ENCODE measurements at regions not wholly inside any gene's neighbourhood (a gene's known extent, or its start where the extent isn't known, plus 50 kb on each side); places are given as distances from the start of the nearest gene placed in this dataset.

DNA sequence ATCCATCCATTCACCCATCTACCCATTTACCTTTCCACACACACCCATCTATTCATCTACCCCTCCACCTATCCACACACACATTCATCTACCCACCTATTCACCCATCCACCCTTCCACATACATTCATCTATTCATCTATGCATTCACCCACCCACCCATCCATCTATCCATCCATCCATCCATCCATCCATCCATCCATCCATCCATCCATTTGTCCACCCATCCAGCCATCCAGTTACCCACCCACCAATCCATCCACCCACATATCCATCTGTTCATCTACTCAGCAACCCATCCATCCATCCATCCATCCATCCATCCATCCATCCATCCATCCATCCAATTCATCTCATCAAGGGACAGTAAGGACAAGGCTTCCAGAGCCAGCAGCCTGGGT is 74.0 kb downstream of the INHBB start:
- Mint-ChIP-seq H3K27ac (no peak overlapping the region), H3K9me3 (no peaks in the 10 kb centered on the region), H3K4me3 (no peak overlapping the region), H3K36me3 (no peaks in the 10 kb centered on the region), H3K27me3 (peaks cover 35% of the 10 kb centered on the region), H3K4me1 (no peaks in the 10 kb centered on the region)
- CTCF ChIA-PET, result no interaction called here
- DNase-seq, result no peak

DNA sequence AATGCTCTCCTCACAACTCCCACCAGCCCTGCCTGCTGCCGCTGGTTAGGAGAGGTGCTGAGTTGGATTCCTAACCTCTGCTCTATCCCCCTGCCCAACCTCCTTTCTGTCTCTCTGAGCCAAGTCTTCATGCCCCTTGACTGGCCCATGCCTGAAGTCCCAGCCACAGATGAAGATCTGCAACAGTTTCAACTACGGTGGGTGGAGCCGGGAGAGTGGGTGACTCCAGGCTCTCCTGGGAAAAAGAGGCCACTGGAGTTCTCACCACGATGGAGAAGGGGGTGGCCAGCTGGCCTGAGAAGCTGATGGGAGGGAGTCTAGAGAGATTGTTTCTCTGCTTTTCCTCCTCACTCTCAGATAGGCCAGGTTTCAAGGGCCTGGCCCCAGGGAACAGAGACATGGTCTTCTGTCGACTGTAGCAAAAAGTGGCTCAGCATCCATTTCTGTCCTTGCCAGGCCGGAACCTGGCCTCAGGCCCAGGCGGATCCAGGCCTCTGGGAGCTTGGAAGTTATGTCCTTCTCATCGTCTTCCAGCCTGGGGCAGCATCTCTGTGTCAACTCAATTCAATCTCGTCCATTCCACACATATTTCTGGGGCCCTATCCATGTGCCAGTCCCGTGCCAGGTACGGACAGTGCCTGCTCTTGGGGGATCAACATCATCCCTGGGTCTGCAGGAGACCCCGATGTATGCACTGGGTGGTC is 75.3 kb downstream of the INHBB start:
- no peaks in the 10 kb centered on the region for H3K9me3 Mint-ChIP-seq
- no peak overlapping the region for H3K4me3 Mint-ChIP-seq
- no peak for DNase-seq
- no peaks in the 10 kb centered on the region for H3K4me1 Mint-ChIP-seq
- H3K27ac Mint-ChIP-seq, result no peak overlapping the region
- no peaks in the 10 kb centered on the region for H3K36me3 Mint-ChIP-seq
- H3K27me3 Mint-ChIP-seq, result peaks cover 35% of the 10 kb centered on the region
- CTCF ChIA-PET, result no interaction called here

DNA sequence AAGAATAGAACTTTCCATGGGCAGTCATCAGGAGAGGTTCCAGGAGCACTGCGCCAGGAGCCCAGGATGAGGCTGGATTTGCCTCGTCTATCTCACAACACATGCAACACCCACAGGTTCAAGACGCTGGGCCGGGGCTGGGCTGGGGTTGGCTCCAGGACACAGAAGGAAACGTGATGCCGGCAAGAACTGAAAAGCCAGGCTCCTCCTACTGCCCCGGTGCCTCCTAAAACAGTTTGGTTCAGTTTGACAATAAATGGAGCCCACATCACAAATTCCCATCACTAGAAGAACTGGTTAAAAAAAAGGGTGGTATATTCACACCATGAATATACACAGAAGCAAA is 75.9 kb downstream of the INHBB start:
- DNase-seq, result no peak
- no peak overlapping the region for H3K27ac Mint-ChIP-seq
- H3K4me1 Mint-ChIP-seq, result no peaks in the 10 kb centered on the region
- H3K4me3 Mint-ChIP-seq, result no peak overlapping the region
- H3K9me3 Mint-ChIP-seq, result no peaks in the 10 kb centered on the region
- H3K36me3 Mint-ChIP-seq, result no peaks in the 10 kb centered on the region
- CTCF ChIA-PET, result no interaction called here
- H3K27me3 Mint-ChIP-seq, result peaks cover 35% of the 10 kb centered on the region

DNA sequence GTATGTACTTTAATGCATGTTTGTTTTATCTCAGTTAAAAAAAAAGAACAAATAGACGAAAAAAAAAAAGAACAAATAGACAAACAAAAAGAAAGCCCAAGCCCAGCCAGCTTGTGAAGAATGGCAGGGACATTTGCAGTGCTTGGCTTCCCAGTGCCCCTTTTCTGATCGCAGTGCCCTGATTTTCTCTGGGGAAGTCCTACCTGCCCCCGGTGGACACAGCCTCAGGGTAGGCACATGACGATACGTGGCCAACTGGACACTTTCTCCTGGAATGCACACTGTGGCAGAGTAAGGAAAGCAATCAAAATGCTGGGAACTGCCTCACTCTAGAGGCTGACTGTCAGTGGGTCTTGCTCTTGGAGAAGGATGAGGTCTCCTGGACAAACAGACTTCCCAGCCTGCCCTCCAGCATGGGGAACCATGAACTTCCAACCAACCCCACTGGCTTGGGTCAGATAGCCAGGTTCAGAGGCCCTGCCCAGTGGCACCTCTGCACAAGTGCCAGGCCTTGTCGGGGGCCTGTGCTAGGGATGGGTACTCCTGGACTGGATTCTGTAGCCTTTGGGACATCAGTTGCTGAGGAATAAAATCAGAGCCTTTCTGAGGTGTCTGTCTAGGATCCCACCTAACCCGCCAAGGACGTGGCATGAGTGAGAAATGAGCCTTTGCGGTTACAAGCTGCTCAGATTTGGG is 76.7 kb downstream of the INHBB start:
- H3K27me3 Mint-ChIP-seq, result peaks cover 40% of the 10 kb centered on the region

DNA sequence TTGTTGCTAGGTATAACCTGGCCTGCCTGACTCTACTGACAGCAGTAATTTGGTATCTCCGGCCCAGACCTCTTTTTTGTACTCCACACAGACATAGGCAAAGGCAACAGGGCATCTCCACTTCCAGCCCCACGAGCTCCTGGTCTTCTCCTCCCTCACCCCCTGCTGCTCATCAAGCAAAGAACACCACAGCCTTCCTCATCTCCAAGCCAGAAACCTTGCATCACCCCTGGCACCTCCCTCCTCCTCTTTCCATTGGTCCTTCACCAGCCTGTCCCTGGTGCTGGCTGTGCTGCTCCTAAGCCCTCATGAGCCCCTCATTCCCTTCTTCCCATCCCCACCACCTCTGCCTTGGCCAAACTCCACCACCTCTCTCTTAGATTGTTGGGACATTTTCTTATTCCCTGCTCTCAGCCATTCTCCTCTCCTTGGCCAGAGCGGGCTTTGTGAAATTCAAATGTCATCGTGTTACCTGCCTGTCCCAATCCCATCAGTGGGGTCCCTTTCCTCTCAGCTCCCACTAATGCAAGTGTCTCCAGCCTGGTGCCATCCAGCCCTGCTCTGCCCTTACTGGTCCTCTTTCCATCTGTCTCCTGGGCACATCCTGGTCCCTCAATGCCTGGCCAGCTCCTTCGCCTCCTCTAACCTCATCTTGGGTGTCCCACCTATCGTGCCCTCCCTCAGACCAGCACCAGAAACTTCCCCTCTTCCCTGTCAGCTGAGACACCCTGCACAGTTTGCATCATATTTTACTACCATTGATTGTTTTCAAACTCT is 77.4 kb downstream of the INHBB start:
- Mint-ChIP-seq H3K9me3 (no peaks in the 10 kb centered on the region), H3K4me1 (no peaks in the 10 kb centered on the region), H3K27me3 (peaks cover 39% of the 10 kb centered on the region), H3K27ac (no peak overlapping the region), H3K4me3 (no peak overlapping the region), H3K36me3 (no peaks in the 10 kb centered on the region)
- DNase-seq, result no peak
- CTCF ChIA-PET, result no interaction called here

More for the DNA sequence above, 76.7 kb downstream of the INHBB start:
- CTCF ChIA-PET, result no interaction called here
- no peak for DNase-seq
- Mint-ChIP-seq H3K4me1 (no peaks in the 10 kb centered on the region), H3K27ac (no peak overlapping the region), H3K9me3 (no peaks in the 10 kb centered on the region), H3K4me3 (no peak overlapping the region), H3K36me3 (no peaks in the 10 kb centered on the region)

DNA sequence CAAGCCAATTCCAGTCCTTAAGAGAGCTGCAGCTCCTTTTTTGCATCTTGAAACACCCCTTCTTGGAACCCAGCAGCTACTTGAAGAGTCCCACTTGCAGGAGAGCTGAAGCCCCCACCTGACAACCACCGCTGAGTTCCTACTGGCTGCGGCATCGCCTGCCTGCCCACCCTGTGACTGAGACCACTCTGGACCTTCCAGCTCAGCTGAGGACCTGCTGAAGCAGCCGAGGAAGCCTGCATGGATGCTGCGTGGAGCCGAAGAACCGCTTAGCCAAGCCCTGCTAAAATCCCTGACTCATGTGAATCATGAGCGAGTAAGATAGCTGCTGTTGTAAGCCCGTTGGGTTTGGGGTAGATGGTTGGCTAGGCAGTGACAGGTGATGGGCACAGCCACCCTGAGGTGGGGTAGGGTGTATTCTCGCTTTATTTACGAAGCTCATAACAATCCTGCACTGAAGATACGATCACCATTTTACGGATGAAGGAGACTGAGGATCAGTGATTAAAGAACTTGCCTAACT is 78.4 kb downstream of the INHBB start:
- H3K27ac Mint-ChIP-seq, result no peak overlapping the region
- DNase-seq, result no peak
- no peak overlapping the region for H3K4me3 Mint-ChIP-seq
- CTCF ChIA-PET, result no interaction called here
- no peaks in the 10 kb centered on the region for H3K4me1 Mint-ChIP-seq
- H3K9me3 Mint-ChIP-seq, result no peaks in the 10 kb centered on the region
- H3K36me3 Mint-ChIP-seq, result no peaks in the 10 kb centered on the region
- peaks cover 38% of the 10 kb centered on the region for H3K27me3 Mint-ChIP-seq

DNA sequence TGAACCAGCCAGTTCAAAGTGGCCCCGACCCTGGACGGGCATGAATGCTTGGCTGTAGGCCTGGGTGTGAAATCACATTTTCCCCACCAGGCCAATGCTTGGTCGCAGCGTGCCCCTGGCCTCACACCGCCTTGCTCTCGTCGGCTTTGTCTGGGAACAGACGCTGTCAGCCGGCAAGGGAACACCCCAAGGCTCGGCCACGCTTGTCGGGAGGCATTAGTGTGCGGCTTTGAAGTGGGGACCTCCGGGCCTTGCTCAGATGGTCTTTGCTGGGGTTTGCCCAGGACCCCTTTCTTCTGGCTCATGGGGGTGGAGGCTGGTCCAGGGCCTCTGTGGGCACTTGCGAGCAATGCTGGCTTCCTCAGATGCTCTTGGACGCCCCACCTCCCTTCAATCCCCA is 79.1 kb downstream of the INHBB start:
- Mint-ChIP-seq H3K4me3 (no peak overlapping the region), H3K27me3 (peaks cover 44% of the 10 kb centered on the region), H3K9me3 (no peaks in the 10 kb centered on the region), H3K27ac (no peak overlapping the region), H3K4me1 (no peaks in the 10 kb centered on the region), H3K36me3 (no peaks in the 10 kb centered on the region)
- CTCF ChIA-PET, result no interaction called here
- DNase-seq, result no peak

GRCh38 chr2:120428748-120429147 is 82.8 kb downstream of the INHBB start:
- no peaks in the 10 kb centered on the region for H3K4me1 Mint-ChIP-seq
- H3K4me3 Mint-ChIP-seq, result no peak overlapping the region
- CTCF ChIA-PET, result no interaction called here
- H3K27me3 Mint-ChIP-seq, result peaks cover 19% of the 10 kb centered on the region
- no peaks in the 10 kb centered on the region for H3K9me3 Mint-ChIP-seq
- H3K36me3 Mint-ChIP-seq, result no peaks in the 10 kb centered on the region
- DNase-seq, result no peak
- H3K27ac Mint-ChIP-seq, result no peak overlapping the region

GRCh38 chr2:120429586-120430500 is 83.9 kb downstream of the INHBB start:
- DNase-seq, result no peak
- Mint-ChIP-seq H3K4me3 (no peak overlapping the region), H3K27me3 (peaks cover 19% of the 10 kb centered on the region), H3K36me3 (no peaks in the 10 kb centered on the region), H3K9me3 (no peaks in the 10 kb centered on the region), H3K27ac (no peak overlapping the region), H3K4me1 (no peaks in the 10 kb centered on the region)
- CTCF ChIA-PET, result no interaction called here

- CTCF ChIA-PET, result no interaction called here
- no peak overlapping the region for H3K4me3 Mint-ChIP-seq
- peaks cover 25% of the 10 kb centered on the region for H3K27me3 Mint-ChIP-seq
- no peaks in the 10 kb centered on the region for H3K9me3 Mint-ChIP-seq
- no peaks in the 10 kb centered on the region for H3K36me3 Mint-ChIP-seq
- H3K27ac Mint-ChIP-seq, result no peak overlapping the region
- no peaks in the 10 kb centered on the region for H3K4me1 Mint-ChIP-seq
- DNase-seq, result no peak
Measured at GRCh38 chr2:120430501-120430830, 84.5 kb downstream of the INHBB start.

DNA sequence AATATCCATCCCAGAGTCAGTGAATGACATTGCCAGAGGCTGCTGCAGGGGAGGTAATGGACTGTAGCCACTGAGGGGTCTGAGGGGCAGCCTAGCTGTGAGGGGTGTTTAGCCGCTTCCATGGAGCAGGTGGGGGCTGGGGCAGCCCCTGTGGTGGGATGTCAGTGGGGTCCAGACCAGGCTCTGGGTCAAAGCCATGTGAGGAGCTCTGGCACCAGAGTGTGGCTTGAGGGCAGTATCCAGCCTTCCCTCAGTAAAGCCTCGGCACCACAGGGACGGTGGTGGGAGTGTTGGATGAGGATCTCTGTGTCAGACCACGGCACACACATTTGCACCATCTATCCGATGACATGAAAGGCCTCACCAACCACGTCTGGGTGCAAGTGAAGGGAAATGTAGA is 85.0 kb downstream of the INHBB start:
- Mint-ChIP-seq H3K9me3 (no peaks in the 10 kb centered on the region), H3K4me1 (no peaks in the 10 kb centered on the region), H3K27me3 (peaks cover 25% of the 10 kb centered on the region), H3K4me3 (no peak overlapping the region), H3K27ac (no peak overlapping the region), H3K36me3 (no peaks in the 10 kb centered on the region)
- CTCF ChIA-PET, result no interaction called here
- DNase-seq, result no peak

GRCh38 chr2:120431386-120432292 is 85.7 kb downstream of the INHBB start:
- Mint-ChIP-seq H3K4me1 (no peaks in the 10 kb centered on the region), H3K9me3 (no peaks in the 10 kb centered on the region), H3K27me3 (peaks cover 27% of the 10 kb centered on the region), H3K27ac (no peak overlapping the region), H3K36me3 (no peaks in the 10 kb centered on the region), H3K4me3 (no peak overlapping the region)
- no peak for DNase-seq
- CTCF ChIA-PET, result no interaction called here

DNA sequence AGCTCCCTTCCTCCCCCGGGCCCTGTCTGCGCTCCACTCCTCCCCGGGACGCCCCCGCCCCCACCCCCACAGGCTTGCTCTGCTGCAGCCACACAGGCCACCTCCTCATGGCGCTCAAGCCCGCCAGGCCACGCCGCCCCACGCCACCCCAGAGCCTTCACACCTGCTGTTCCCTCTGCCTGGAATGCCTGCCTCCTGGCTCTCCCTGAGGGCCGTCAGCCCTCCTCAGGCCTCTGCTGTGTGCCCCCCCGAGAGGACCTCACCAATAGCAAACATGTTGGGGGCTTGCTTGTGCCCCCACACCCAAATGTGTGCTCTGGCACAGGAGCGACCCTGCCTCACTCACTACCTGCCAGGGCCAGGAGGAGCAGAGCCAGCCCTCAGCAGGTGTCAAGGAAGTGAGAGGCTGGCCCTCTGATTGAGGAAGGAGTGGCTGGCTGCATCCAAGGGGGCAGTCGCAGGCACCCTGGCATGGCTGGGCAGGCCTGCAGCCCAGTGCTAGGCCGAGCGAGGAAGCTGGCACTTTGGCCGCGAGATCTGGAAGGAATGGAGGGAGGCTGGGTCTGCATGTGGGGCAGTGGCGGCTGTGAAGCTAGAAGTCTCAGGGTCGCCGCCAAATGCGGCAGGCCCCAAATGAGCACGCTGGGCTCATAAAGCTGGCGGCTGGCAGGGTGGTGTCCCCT is 86.5 kb downstream of the INHBB start:
- H3K4me3 Mint-ChIP-seq, result no peak overlapping the region
- H3K9me3 Mint-ChIP-seq, result no peaks in the 10 kb centered on the region
- CTCF ChIA-PET, result no interaction called here
- H3K4me1 Mint-ChIP-seq, result no peaks in the 10 kb centered on the region
- no peak overlapping the region for H3K27ac Mint-ChIP-seq
- no peak for DNase-seq
- no peaks in the 10 kb centered on the region for H3K36me3 Mint-ChIP-seq
- peaks cover 31% of the 10 kb centered on the region for H3K27me3 Mint-ChIP-seq
